HEK293 (cell line): ENCODE measurements at regions not wholly inside any gene's neighbourhood (a gene's known extent, or its start where the extent isn't known, plus 50 kb on each side); places are given as distances from the start of the nearest gene placed in this dataset.

Source experiments
- CTCF ChIP-seq: fragments of 450-650 bp; formaldehyde crosslinking; IDR thresholded peaks from 2 replicates; pipeline ENCODE4 v1.5.1; 2016; ENCODE audit warnings: missing biosample characterization, missing genetic modification characterization
- REST ChIP-seq: fragments of 450-650 bp; formaldehyde crosslinking; IDR thresholded peaks from 2 replicates; pipeline ENCODE4 v1.5.1; 2016; ENCODE audit warnings: missing biosample characterization, missing genetic modification characterization
- YY1 ChIP-seq: fragments of 450-650 bp; formaldehyde crosslinking; IDR thresholded peaks from 2 replicates; pipeline ENCODE4 v1.5.1; 2018; ENCODE audit warnings: missing biosample characterization, missing genetic modification characterization
- ZBTB11 ChIP-seq: fragments of 450-650 bp; formaldehyde crosslinking; conservative IDR thresholded peaks from 2 replicates; pipeline ENCODE4 v1.5.1; 2016; ENCODE audit warnings: low read depth, missing biosample characterization, missing genetic modification characterization
- ZFP69B ChIP-seq: fragments of 450-650 bp; formaldehyde crosslinking; IDR thresholded peaks from 2 replicates; pipeline ENCODE4 v1.5.1; 2016; ENCODE audit warnings: missing biosample characterization, missing genetic modification characterization
- ZNF274 ChIP-seq, 2 experiments: fragments of 200-500 bp in 1 of 2; fragments of 450-650 bp in 1 of 2; sonication (Bioruptor generic) in 1 of 2; formaldehyde crosslinking in 1 of 2; IDR thresholded peaks; 2 replicates each; pipeline versions ENCODE4 v1.5.1 to v1.6.1; 2014 to 2016; ENCODE audit warnings: borderline replicate concordance in 1 of 2, inconsistent platforms in 1 of 2, low read length in 1 of 2, missing biosample characterization in 1 of 2, missing genetic modification characterization in 1 of 2
- ZNF324 ChIP-seq: fragments of 450-650 bp; formaldehyde crosslinking; IDR thresholded peaks from 2 replicates; pipeline ENCODE4 v1.5.1; 2016; ENCODE audit warnings: missing biosample characterization, missing genetic modification characterization
- ZNF473 ChIP-seq: fragments of 450-650 bp; formaldehyde crosslinking; IDR thresholded peaks from 2 replicates; pipeline ENCODE4 v1.5.1; 2017; ENCODE audit warnings: missing biosample characterization, missing genetic modification characterization
- ZNF488 ChIP-seq: fragments of 450-650 bp; formaldehyde crosslinking; IDR thresholded peaks from 2 replicates; pipeline ENCODE4 v1.5.1; 2016; ENCODE audit warnings: missing biosample characterization, missing genetic modification characterization
- ZNF660 ChIP-seq: fragments of 450-650 bp; IDR thresholded peaks from 2 replicates; pipeline ENCODE4 v1.5.1; 2018; ENCODE audit warnings: missing biosample characterization, mild to moderate bottlenecking, missing genetic modification characterization
- ZSCAN18 ChIP-seq: fragments of 450-650 bp; formaldehyde crosslinking; IDR thresholded peaks from 2 replicates; pipeline ENCODE4 v1.5.1; 2016; ENCODE audit warnings: missing biosample characterization, missing genetic modification characterization

- TF ChIP-seq YY1 (no peak), CTCF (no peak), ZBTB11 (tag by site-specific recombination) (no peak), ZNF488 (tag by site-specific recombination) (no peak), ZSCAN18 (no peak), ZNF660 (no peak), ZNF324 (no peak), ZNF274 (IDR thresholded peaks at IDR 0.05; ENCODE audit: low read length) (no peak), ZNF274 (tag by site-specific recombination; IDR thresholded peaks at IDR 0.05; ENCODE audit: borderline replicate concordance) (no peak), ZNF473 (no peak), ZFP69B (no peak), REST (tag by site-specific recombination) (no peak)
Measured at GRCh38 chr9:96026655-96027213, 151.2 kb downstream of the ERCC6L2 start.
